OCI-LY7 (cell line): ENCODE measurements at regions not wholly inside any gene's neighbourhood (a gene's known extent, or its start where the extent isn't known, plus 50 kb on each side); places are given as distances from the start of the nearest gene placed in this dataset.

ENCODE experiments used
- BruUV-seq: library from RNA; stranded (reverse); fragments of 400-500 nt; replicated peaks from 2 replicates; lab custom pipeline; 2021; lab: Mats Ljungman, UMichigan
- CTCF ChIA-PET: fragments of 300-600 bp; sonication (Branson Sonifier 250); formaldehyde crosslinking; loops from one replicate; lab custom pipeline; 2022; ENCODE audit warnings: antibody characterized with exemption; ENCODE audit not compliant: unreplicated experiment; lab: Charles Lee
- POLR2A ChIA-PET: fragments of 300-600 bp; sonication (Branson Sonifier 250); formaldehyde crosslinking; loops from one replicate; lab custom pipeline; 2022; ENCODE audit warnings: antibody characterized with exemption; lab: Charles Lee
- DNase-seq: peaks from one replicate; pipeline ENCODE4 v3.0.0-alpha.2; 2015; ENCODE audit warnings: low spot score
- H2AFZ ChIP-seq: fragments of 200-600 bp; sonication (generic), shearing (Covaris generic); 2 replicates; pipeline ENCODE4 v1.6.1; 2014; ENCODE audit warnings: mild to moderate bottlenecking, antibody characterized with exemption, low read length, moderate library complexity
- H3K27ac ChIP-seq: fragments of 200-600 bp; sonication (generic); 2 replicates; pipeline ENCODE4 v1.5.1; 2014; ENCODE audit warnings: mixed run types, low read depth, mild to moderate bottlenecking, moderate library complexity, low read length, inconsistent platforms; ENCODE audit not compliant: poor library complexity, severe bottlenecking
- H3K36me3 ChIP-seq: fragments of 200-600 bp; sonication (generic); 2 replicates; pipeline ENCODE4 v1.6.1; 2014; ENCODE audit warnings: mild to moderate bottlenecking, antibody characterized with exemption, low read length, moderate library complexity, mixed read lengths; ENCODE audit not compliant: insufficient read depth
- H3K4me1 ChIP-seq: fragments of 200-600 bp; sonication (generic); 2 replicates; pipeline ENCODE4 v1.5.1; 2014; ENCODE audit warnings: mild to moderate bottlenecking, low read length; ENCODE audit not compliant: insufficient read depth, poor library complexity, severe bottlenecking
- H3K4me2 ChIP-seq: fragments of 200-600 bp; sonication (generic); 2 replicates; pipeline ENCODE4 v1.6.1; 2014; ENCODE audit warnings: mild to moderate bottlenecking, low read length
- H3K4me3 ChIP-seq: fragments of 200-600 bp; sonication (generic); 2 replicates; pipeline ENCODE4 v1.5.1; 2014; ENCODE audit warnings: mild to moderate bottlenecking, low read depth, low read length; ENCODE audit not compliant: poor library complexity, severe bottlenecking
- H3K79me2 ChIP-seq: fragments of 200-600 bp; sonication (generic); 2 replicates; pipeline ENCODE4 v1.6.1; 2016; ENCODE audit warnings: low read depth, mild to moderate bottlenecking, low read length, moderate library complexity, mixed read lengths; ENCODE audit not compliant: insufficient read depth
- H3K9me2 ChIP-seq: fragments of 200-600 bp; sonication (generic); 2 replicates; pipeline ENCODE4 v1.6.1; 2016; ENCODE audit warnings: mild to moderate bottlenecking, low read length, mixed read lengths; ENCODE audit not compliant: insufficient read depth
- H3K9me3 ChIP-seq: fragments of 200-600 bp; sonication (generic); 2 replicates; pipeline ENCODE4 v1.6.1; 2014; ENCODE audit warnings: mild to moderate bottlenecking, mixed run types, low read length, mixed read lengths
- H4K20me1 ChIP-seq: fragments of 200-600 bp; sonication (generic); 2 replicates; pipeline ENCODE4 v1.6.1; 2014; ENCODE audit warnings: mild to moderate bottlenecking, antibody characterized with exemption, low read length, moderate library complexity, mixed read lengths; ENCODE audit not compliant: insufficient read depth
- CTCF ChIP-seq: fragments of 200-600 bp; sonication (generic); conservative IDR thresholded peaks from 2 replicates; pipeline ENCODE4 v1.5.1; 2014; ENCODE audit warnings: mild to moderate bottlenecking, antibody characterized with exemption, low read length, moderate library complexity, mixed read lengths
- EZH2phosphoT487 ChIP-seq: fragments of 200-600 bp; sonication (generic); IDR thresholded peaks from 2 replicates; pipeline ENCODE4 v1.6.1; 2018; ENCODE audit warnings: low read depth, borderline replicate concordance, mild to moderate bottlenecking, mixed run types, antibody characterized with exemption, low read length, moderate library complexity, mixed read lengths
- intact Hi-C: fragments of 100-400 bp; cut with micrococcal nuclease; formaldehyde crosslinking; loops from one replicate; pipeline ENCODE4 v1.10.0; 2022; ENCODE audit not compliant: unreplicated experiment

DNA sequence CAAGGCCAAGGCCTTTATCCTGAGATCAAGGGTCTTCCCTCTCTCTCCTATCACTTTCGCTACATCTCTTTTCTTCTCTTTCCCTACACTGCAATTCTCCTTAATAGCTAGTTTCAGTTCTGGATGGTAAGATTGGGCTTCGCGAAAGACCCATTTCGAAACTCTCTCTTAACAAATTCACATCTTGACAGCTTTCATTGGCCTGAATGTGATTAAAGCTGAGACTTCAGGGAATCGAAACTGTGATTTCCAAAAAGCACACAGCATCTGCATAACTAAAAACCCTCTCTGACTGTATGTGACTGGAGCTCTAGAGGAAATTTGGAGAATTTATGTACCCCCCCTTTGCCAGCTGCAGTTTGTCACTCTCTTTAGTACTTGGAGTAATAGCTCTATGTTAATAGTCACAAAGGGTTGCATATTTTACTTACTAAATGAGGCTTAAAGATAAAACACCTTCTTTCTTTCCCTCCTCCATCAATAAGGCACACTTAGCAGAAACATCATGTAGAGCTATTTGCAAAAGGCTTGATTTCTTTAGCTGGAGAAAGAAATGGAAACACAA, 105.3 kb upstream of the FAM20A start:
- H3K4me2 ChIP-seq: no peak overlapping the region
- H3K36me3 ChIP-seq: no peaks in the 10 kb centered on the region
- ChIA-PET POLR2A (interaction anchor here (0.7 to 1.0 kb wide), 3 partner anchors 13 to 128 kb away, joined by 4 to 8 read pairs (median 4); no protein-coding TSS in a partner anchor), CTCF (no interaction called here)
- no peaks in the 10 kb centered on the region for H3K9me2 ChIP-seq
- no peaks in the 10 kb centered on the region for H4K20me1 ChIP-seq
- no peak overlapping the region for H2AFZ ChIP-seq
- no peak for TF ChIP-seq EZH2phosphoT487
- no TSS peak for BruUV-seq
- DNase-seq: no peak
- H3K9me3 ChIP-seq: no peaks in the 10 kb centered on the region
- intact Hi-C loops: no loop called here
- H3K79me2 ChIP-seq: no peaks in the 10 kb centered on the region
- no peak overlapping the region for H3K27ac ChIP-seq
- no peak overlapping the region for H3K4me3 ChIP-seq
- no peaks in the 10 kb centered on the region for H3K4me1 ChIP-seq

DNA sequence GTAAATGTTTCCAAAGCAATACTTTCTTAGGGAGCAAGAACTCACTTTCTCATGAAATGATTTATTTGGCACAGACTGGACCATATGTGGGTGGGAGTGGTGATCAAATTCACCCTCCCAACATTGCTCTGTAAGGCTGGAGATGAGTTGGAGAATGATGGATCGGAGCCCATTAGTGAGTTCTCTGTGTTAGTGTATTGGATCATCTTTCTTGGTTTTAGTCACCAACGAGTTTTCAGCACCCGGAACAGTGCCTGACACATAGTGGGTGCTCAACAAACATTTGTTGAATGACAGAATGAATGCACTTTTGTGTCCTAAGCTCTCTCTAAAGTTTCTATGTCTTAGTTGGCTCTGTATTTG, 104.5 kb upstream of the FAM20A start:
- Histone ChIP-seq H3K79me2 (no peaks in the 10 kb centered on the region), H3K4me3 (no peak overlapping the region), H2AFZ (no peak overlapping the region), H3K36me3 (no peaks in the 10 kb centered on the region), H3K27ac (no peak overlapping the region), H3K9me3 (no peaks in the 10 kb centered on the region), H3K9me2 (no peaks in the 10 kb centered on the region), H3K4me1 (no peaks in the 10 kb centered on the region), H3K4me2 (no peak overlapping the region), H4K20me1 (no peaks in the 10 kb centered on the region)
- intact Hi-C loops: no loop called here
- DNase-seq: no peak
- CTCF ChIA-PET: no interaction called here
- no TSS peak for BruUV-seq
- TF ChIP-seq CTCF (no peak), EZH2phosphoT487 (no peak)
- POLR2A ChIA-PET: interaction anchor here (0.7 to 1.0 kb wide), 2 partner anchors 20 to 991 kb away, joined by 3 to 4 read pairs; no protein-coding TSS in a partner anchor

- Histone ChIP-seq H3K4me1 (no peaks in the 10 kb centered on the region), H3K27ac (no peak overlapping the region), H2AFZ (no peak overlapping the region), H4K20me1 (no peaks in the 10 kb centered on the region), H3K4me3 (no peak overlapping the region), H3K4me2 (no peak overlapping the region), H3K36me3 (no peaks in the 10 kb centered on the region), H3K79me2 (no peaks in the 10 kb centered on the region), H3K9me3 (no peaks in the 10 kb centered on the region), H3K9me2 (no peaks in the 10 kb centered on the region)
- POLR2A ChIA-PET: interaction anchor here (0.7 kb wide), 1 partner anchor 991 kb away, joined by 3 read pairs; no protein-coding TSS in a partner anchor
- no peak for TF ChIP-seq EZH2phosphoT487
- no peak for TF ChIP-seq CTCF
- intact Hi-C loops: no loop called here
- no peak for DNase-seq
- no TSS peak for BruUV-seq
- CTCF ChIA-PET: no interaction called here
Measured at GRCh38 chr17:68704871-68705713, 103.9 kb upstream of the FAM20A start.
